B cell (primary cell): ENCODE measurements at regions not wholly inside any gene's neighbourhood (a gene's known extent, or its start where the extent isn't known, plus 50 kb on each side); places are given as distances from the start of the nearest gene placed in this dataset.

Source experiments
- ATAC-seq: fragments of 200-7000 bp; cut with Tn5 transposase; one replicate; pipeline ENCODE4 v1.10.0; 2021; ENCODE audit warnings: low read depth, mild to moderate bottlenecking, moderate number of reproducible peaks, moderate library complexity
- CTCF ChIA-PET: fragments of 350-600 bp; sonication (Branson Sonifier 250); formaldehyde crosslinking; loops from one replicate; lab custom pipeline; 2021; ENCODE audit warnings: antibody characterized with exemption, inconsistent platforms; lab: Charles Lee
- POLR2A ChIA-PET: fragments of 350-600 bp; sonication (Branson Sonifier 250); formaldehyde crosslinking; loops from one replicate; lab custom pipeline; 2021; ENCODE audit warnings: antibody characterized with exemption; lab: Charles Lee
- DNase-seq: peaks from one replicate; pipeline ENCODE4 v3.0.0; 2013
- H2AFZ ChIP-seq: 2 replicates; pipeline ENCODE4 v1.6.1; 2012; ENCODE audit warnings: mild to moderate bottlenecking, low read depth, low read length; ENCODE audit not compliant: insufficient read depth, poor library complexity, severe bottlenecking
- H3K27ac ChIP-seq, 2 donors: 1 replicate in 1 of 2; 2 replicates in 1 of 2; pipeline ENCODE4 v1.5.1; 2012 to 2013; ENCODE audit warnings: low read length in 2 of 2, mild to moderate bottlenecking in 2 of 2, moderate library complexity in 1 of 2
- H3K27me3 ChIP-seq, 4 experiments: fragments of 200-600 bp in 1 of 4; sonication (generic) in 1 of 4; replicated peaks in 1 of 4; 1 replicate in 2 of 4; 2 replicates in 2 of 4; pipeline versions ENCODE4 v1.6.1 to v1.7.0; 2013 to 2016; ENCODE audit warnings: low read length in 3 of 4, mild to moderate bottlenecking in 2 of 4, mixed read lengths in 1 of 4, moderate library complexity in 1 of 4; ENCODE audit not compliant: insufficient read depth in 4 of 4, control insufficient read depth in 3 of 4; ENCODE audit errors: control extremely low read depth in 1 of 4
- H3K36me3 ChIP-seq, 2 experiments: replicated peaks in 1 of 2; 1 replicate in 1 of 2; 2 replicates in 1 of 2; pipeline versions ENCODE4 v1.6.1 to v1.7.1; 2013; ENCODE audit warnings: low read length in 1 of 2; ENCODE audit not compliant: insufficient read depth in 2 of 2, control insufficient read depth in 1 of 2; ENCODE audit errors: control extremely low read depth in 1 of 2, extremely low read depth in 1 of 2
- H3K4me1 ChIP-seq, 2 donors: fragments of 200-600 bp in 1 of 2; sonication (generic) in 1 of 2; 1 replicate in 1 of 2; 2 replicates in 1 of 2; pipeline versions ENCODE4 v1.5.1 to v1.6.1; 2013 to 2017; ENCODE audit warnings: low read length in 2 of 2; ENCODE audit not compliant: control insufficient read depth in 2 of 2, insufficient read depth in 2 of 2
- H3K4me2 ChIP-seq: replicated peaks from 2 replicates; pipeline ENCODE3; 2012; ENCODE audit warnings: mild to moderate bottlenecking, low read depth, low read length; ENCODE audit not compliant: poor library complexity, severe bottlenecking
- H3K4me3 ChIP-seq, 5 experiments: fragments of 200-600 bp in 1 of 5; sonication (generic) in 1 of 5; 1 replicate in 3 of 5; 2 replicates in 2 of 5; pipeline versions ENCODE4 v1.5.1 to v1.7.0; 2011 to 2016; ENCODE audit warnings: low read length in 4 of 5, mild to moderate bottlenecking in 4 of 5, low read depth in 2 of 5, control low read depth in 1 of 5, moderate library complexity in 1 of 5; ENCODE audit not compliant: insufficient read depth in 1 of 5; ENCODE audit errors: control extremely low read depth in 1 of 5, extremely low read depth in 1 of 5
- H3K79me2 ChIP-seq: fragments of 200-600 bp; sonication (generic); one replicate; pipeline ENCODE4 v1.6.0; 2016; ENCODE audit warnings: low read length; ENCODE audit not compliant: control insufficient read depth, insufficient read depth
- H3K9ac ChIP-seq: fragments of 200-600 bp; sonication (generic); 2 replicates; pipeline ENCODE4 v1.6.1; 2017; ENCODE audit warnings: mild to moderate bottlenecking, low read length, moderate library complexity
- H3K9me3 ChIP-seq, 3 donors: one replicate each; pipeline versions ENCODE4 v1.6.1 to v1.7.1; 2013; ENCODE audit warnings: low read length in 2 of 3; ENCODE audit not compliant: control insufficient read depth in 2 of 3, insufficient read depth in 1 of 3; ENCODE audit errors: control extremely low read depth in 1 of 3
- H4K20me1 ChIP-seq: 2 replicates; pipeline ENCODE4 v1.6.0; 2012; ENCODE audit warnings: mild to moderate bottlenecking, low read length; ENCODE audit not compliant: insufficient read depth, control insufficient read depth, poor library complexity, severe bottlenecking
- H3K27ac Mint-ChIP-seq: one replicate; pipeline ENCODE4 v1.8.0; 2021; ENCODE audit warnings: mixed read lengths
- H3K27me3 Mint-ChIP-seq: one replicate; pipeline ENCODE4 v1.8.0; 2021; ENCODE audit warnings: mixed read lengths
- H3K4me1 Mint-ChIP-seq: one replicate; pipeline ENCODE4 v1.8.0; 2021; ENCODE audit warnings: mixed read lengths
- H3K4me3 Mint-ChIP-seq: one replicate; pipeline ENCODE4 v1.8.0; 2021; ENCODE audit warnings: mixed read lengths
- H3K9me3 Mint-ChIP-seq: one replicate; pipeline ENCODE4 v1.8.0; 2022; ENCODE audit warnings: mixed read lengths; ENCODE audit not compliant: insufficient read depth
- CTCF ChIP-seq: fragments of 200-600 bp; IDR thresholded peaks from one replicate; pipeline ENCODE4 v1.8.0; 2022; ENCODE audit warnings: antibody characterized with exemption, mild to moderate bottlenecking
- EZH2 ChIP-seq: IDR thresholded peaks from 2 replicates; pipeline ENCODE4 v1.6.1; 2012; ENCODE audit warnings: borderline replicate concordance, low read depth, mild to moderate bottlenecking, moderate library complexity, low read length; ENCODE audit not compliant: insufficient read depth, poor library complexity, severe bottlenecking
- WGBS: methylation state at CpG from one replicate; pipeline ENCODE4 v1.1.5; 2013; ENCODE audit warnings: missing lambda C conversion rate; ENCODE audit not compliant: insufficient coverage; 5-methylcytosine and 5-hydroxymethylcytosine counted together
- intact Hi-C: fragments of 100-400 bp; cut with micrococcal nuclease; formaldehyde crosslinking; loops from one replicate; pipeline ENCODE4 v1.10.0; 2022

- Histone ChIP-seq H3K27me3 (no peaks in the 10 kb centered on the region), H3K36me3 (no peaks in the 10 kb centered on the region), H3K4me1 (peaks cover 48 to 51% of the 10 kb centered on the region in 2 donors), H3K27ac (no peak overlapping the region), H3K4me2 (no peak overlapping the region), H4K20me1 (no peaks in the 10 kb centered on the region), H2AFZ (no peak overlapping the region), H3K9ac (no peak overlapping the region), H3K9me3 (no peaks in the 10 kb centered on the region), H3K4me3 (no peak overlapping the region), H3K79me2 (no peaks in the 10 kb centered on the region)
- H3K27me3 Mint-ChIP-seq, result no peaks in the 10 kb centered on the region
- H3K4me3 Mint-ChIP-seq, result no peak overlapping the region
- no peak for DNase-seq
- H3K27ac Mint-ChIP-seq, result no peak overlapping the region
- no peaks in the 10 kb centered on the region for H3K9me3 Mint-ChIP-seq
- ATAC-seq, result no peak
- WGBS, result 91% methylated on average over 11 of the region's 14 CpGs
- ChIA-PET CTCF (interaction anchor here (0.6 kb wide), 1 partner anchor 51 kb away, joined by 3 read pairs; no protein-coding TSS in a partner anchor), POLR2A (interaction anchor here (0.6 to 1.0 kb wide), 2 partner anchors 31 to 59 kb away, joined by 3 read pairs; no protein-coding TSS in a partner anchor)
- no peak for TF ChIP-seq EZH2
- no peak for TF ChIP-seq CTCF
- peaks cover 49% of the 10 kb centered on the region for H3K4me1 Mint-ChIP-seq
- intact Hi-C loops, result loop anchor here (5.0 kb wide), 1 partner anchor 33 kb away; no protein-coding TSS in a partner anchor
Measured at GRCh38 chr14:61640158-61641136, 54.9 kb upstream of the HIF1A start.
